Mesodermal cell (in vitro differentiated cells): ENCODE measurements at regions not wholly inside any gene's neighbourhood (a gene's known extent, or its start where the extent isn't known, plus 50 kb on each side); places are given as distances from the start of the nearest gene placed in this dataset.

Source experiments
- H3K27ac ChIP-seq: 2 replicates; pipeline ENCODE4 v1.7.0; 2013; ENCODE audit warnings: mild to moderate bottlenecking, low read depth, low read length, moderate library complexity; ENCODE audit not compliant: severe bottlenecking
- H3K36me3 ChIP-seq: 2 replicates; pipeline ENCODE4 v1.7.1; 2013; ENCODE audit warnings: mild to moderate bottlenecking, low read length, moderate library complexity; ENCODE audit not compliant: control insufficient read depth, insufficient read depth
- H3K4me1 ChIP-seq: one replicate; pipeline ENCODE4 v1.7.1; 2013; ENCODE audit warnings: mild to moderate bottlenecking, low read length; ENCODE audit not compliant: insufficient read depth, control insufficient read depth, poor library complexity, severe bottlenecking
- H3K4me3 ChIP-seq: 2 replicates; pipeline ENCODE4 v1.7.0; 2013; ENCODE audit warnings: low read length, control low read depth, mild to moderate bottlenecking; ENCODE audit not compliant: insufficient read depth, poor library complexity, severe bottlenecking; ENCODE audit errors: extremely low read depth
- H3K9me3 ChIP-seq: 2 replicates; pipeline ENCODE4 v1.7.1; 2013; ENCODE audit warnings: mild to moderate bottlenecking, low read length, moderate library complexity; ENCODE audit not compliant: control insufficient read depth
- WGBS, 2 experiments: methylation state at CpG; one replicate each; pipeline ENCODE4 v1.1.5; 2013; ENCODE audit warnings: missing lambda C conversion rate in 2 of 2; ENCODE audit not compliant: insufficient coverage in 2 of 2; 5-methylcytosine and 5-hydroxymethylcytosine counted together

- Histone ChIP-seq H3K36me3 (no peaks in the 10 kb centered on the region), H3K27ac (no peak overlapping the region), H3K9me3 (no peaks in the 10 kb centered on the region), H3K4me1 (no peaks in the 10 kb centered on the region), H3K4me3 (no peak overlapping the region)
- 88% methylated on average over 1 of the region's 2 CpGs; no CpG with 5 or more reads in 1 of the 2 experiments for WGBS, 2 experiments
Measured at GRCh38 chr3:20808864-20809263, 622.9 kb upstream of the SGO1 start.

- no CpG with 5 or more reads among the region's 1 CpG for WGBS, 2 experiments
Measured at GRCh38 chr3:20798666-20799065, 612.7 kb upstream of the SGO1 start.

GRCh38 chr3:20787005-20787404 is 601.0 kb upstream of the SGO1 start:
- Histone ChIP-seq H3K27ac (no peak overlapping the region), H3K4me1 (no peaks in the 10 kb centered on the region), H3K4me3 (no peak overlapping the region), H3K36me3 (no peaks in the 10 kb centered on the region), H3K9me3 (no peaks in the 10 kb centered on the region)
- WGBS, 2 experiments: 86 to 100% methylated on average over 1 of the region's 4 CpGs

More at GRCh38 chr3:20798666-20799065, 612.7 kb upstream of the SGO1 start:
- Histone ChIP-seq H3K36me3 (no peaks in the 10 kb centered on the region), H3K4me1 (no peaks in the 10 kb centered on the region), H3K4me3 (no peak overlapping the region), H3K9me3 (no peaks in the 10 kb centered on the region), H3K27ac (no peak overlapping the region)

- no CpG with 5 or more reads among the region's 1 CpG for WGBS, 2 experiments
- H3K4me1 ChIP-seq: no peaks in the 10 kb centered on the region
- no peaks in the 10 kb centered on the region for H3K9me3 ChIP-seq
- H3K27ac ChIP-seq: no peak overlapping the region
- H3K4me3 ChIP-seq: no peak overlapping the region
- no peaks in the 10 kb centered on the region for H3K36me3 ChIP-seq
Measured at GRCh38 chr3:20776692-20777091, 590.7 kb upstream of the SGO1 start.

GRCh38 chr3:20776286-20776685 is 590.3 kb upstream of the SGO1 start:
- Histone ChIP-seq H3K27ac (no peak overlapping the region), H3K9me3 (no peaks in the 10 kb centered on the region), H3K36me3 (no peaks in the 10 kb centered on the region), H3K4me1 (no peaks in the 10 kb centered on the region), H3K4me3 (no peak overlapping the region)
- 29% methylated on average over 1 of the region's 1 CpG; no CpG with 5 or more reads in 1 of the 2 experiments for WGBS, 2 experiments

- no peaks in the 10 kb centered on the region for H3K9me3 ChIP-seq
- no peak overlapping the region for H3K27ac ChIP-seq
- H3K36me3 ChIP-seq: no peaks in the 10 kb centered on the region
- no peaks in the 10 kb centered on the region for H3K4me1 ChIP-seq
- no peak overlapping the region for H3K4me3 ChIP-seq
- WGBS, 2 experiments: 85 to 87% methylated on average over 1 to 2 of the region's 5 CpGs
Measured at GRCh38 chr3:20773320-20773984, 587.4 kb upstream of the SGO1 start.

GRCh38 chr3:20772869-20773268 is 586.9 kb upstream of the SGO1 start:
- Histone ChIP-seq H3K27ac (no peak overlapping the region), H3K4me3 (no peak overlapping the region), H3K36me3 (no peaks in the 10 kb centered on the region), H3K4me1 (no peaks in the 10 kb centered on the region), H3K9me3 (no peaks in the 10 kb centered on the region)

- no peak overlapping the region for H3K27ac ChIP-seq
Measured at GRCh38 chr3:20769430-20769829, 583.4 kb upstream of the SGO1 start.

GRCh38 chr3:20760981-20761380 is 575.0 kb upstream of the SGO1 start:
- no peak overlapping the region for H3K4me3 ChIP-seq
- H3K27ac ChIP-seq: no peak overlapping the region
- no peaks in the 10 kb centered on the region for H3K4me1 ChIP-seq
- H3K9me3 ChIP-seq: no peaks in the 10 kb centered on the region
- H3K36me3 ChIP-seq: no peaks in the 10 kb centered on the region

More at GRCh38 chr3:20769430-20769829, 583.4 kb upstream of the SGO1 start:
- Histone ChIP-seq H3K4me3 (no peak overlapping the region), H3K36me3 (no peaks in the 10 kb centered on the region), H3K9me3 (no peaks in the 10 kb centered on the region), H3K4me1 (no peaks in the 10 kb centered on the region)
- 74 to 78% methylated on average over 2 to 4 of the region's 4 CpGs for WGBS, 2 experiments

- Histone ChIP-seq H3K36me3 (no peaks in the 10 kb centered on the region), H3K4me3 (no peak overlapping the region), H3K9me3 (no peaks in the 10 kb centered on the region), H3K4me1 (no peaks in the 10 kb centered on the region), H3K27ac (no peak overlapping the region)
- WGBS, 2 experiments: 80% methylated on average over 1 of the region's 1 CpG
Measured at GRCh38 chr3:20752416-20752815, 566.4 kb upstream of the SGO1 start.

GRCh38 chr3:20751296-20751695 is 565.3 kb upstream of the SGO1 start:
- WGBS, 2 experiments: 20 to 79% methylated on average over 1 to 2 of the region's 4 CpGs
- no peaks in the 10 kb centered on the region for H3K36me3 ChIP-seq
- H3K27ac ChIP-seq: no peak overlapping the region
- H3K4me3 ChIP-seq: no peak overlapping the region
- H3K9me3 ChIP-seq: no peaks in the 10 kb centered on the region
- H3K4me1 ChIP-seq: no peaks in the 10 kb centered on the region
